Endothelial cell of umbilical vein (primary cell): ENCODE measurements at regions not wholly inside any gene's neighbourhood (a gene's known extent, or its start where the extent isn't known, plus 50 kb on each side); places are given as distances from the start of the nearest gene placed in this dataset.

Experiments
- BruUV-seq: library from RNA; stranded (reverse); fragments of 400-500 nt; replicated peaks from 2 replicates; lab custom pipeline; 2021; lab: Mats Ljungman, UMichigan
- CTCF ChIA-PET: fragments of 300-600, 350-600 bp; sonication (Branson Sonifier 250); formaldehyde crosslinking; loops from one replicate; lab custom pipeline; 2021; ENCODE audit warnings: antibody characterized with exemption, inconsistent platforms; lab: Charles Lee
- POLR2A ChIA-PET: fragments of 300-600, 350-600 bp; sonication (Branson Sonifier 250); formaldehyde crosslinking; loops from one replicate; lab custom pipeline; 2021; ENCODE audit warnings: antibody characterized with exemption, inconsistent platforms; lab: Charles Lee
- DNase-seq: peaks from one replicate; pipeline ENCODE4 v3.0.0-alpha.2; 2011; ENCODE audit warnings: low read depth, low spot score
- FAIRE-seq: peaks from 2 replicates; lab custom pipeline; 2011; peaks lifted over from hg19 to GRCh38; lab: Jason Lieb, UNC
- H2AFZ ChIP-seq: 2 replicates; pipeline ENCODE4 v1.6.0; 2012; ENCODE audit warnings: low read depth, low read length, control low read depth, inconsistent platforms
- H3K27ac ChIP-seq: 2 replicates; pipeline ENCODE4 v1.5.1; 2011; ENCODE audit warnings: low read depth, mild to moderate bottlenecking, control low read depth, low read length, moderate library complexity; ENCODE audit not compliant: insufficient read depth
- H3K27me3 ChIP-seq, 2 experiments: 2 replicates each; pipeline versions ENCODE4 v1.6.0 to v1.6.1; 2011; ENCODE audit warnings: low read length in 2 of 2, mixed read lengths in 1 of 2; ENCODE audit not compliant: control insufficient read depth in 2 of 2, insufficient read depth in 2 of 2
- H3K36me3 ChIP-seq, 2 experiments: 2 replicates in 1 of 2; 3 replicates in 1 of 2; pipeline ENCODE4 v1.5.1; 2011; ENCODE audit warnings: low read length in 2 of 2, mild to moderate bottlenecking in 1 of 2, moderate library complexity in 1 of 2; ENCODE audit not compliant: control insufficient read depth in 2 of 2, insufficient read depth in 2 of 2; ENCODE audit errors: extremely low read depth in 1 of 2
- H3K4me1 ChIP-seq: 3 replicates; pipeline ENCODE4 v1.5.1; 2011; ENCODE audit warnings: mild to moderate bottlenecking, low read length; ENCODE audit not compliant: control insufficient read depth, insufficient read depth; ENCODE audit errors: extremely low read depth
- H3K4me2 ChIP-seq: 2 replicates; pipeline ENCODE4 v1.6.1; 2011; ENCODE audit warnings: low read length, control low read depth, mixed read lengths; ENCODE audit not compliant: insufficient read depth
- H3K4me3 ChIP-seq, 3 experiments: fragments of 200-600 bp in 1 of 3; sonication (generic), shearing (Covaris generic) in 1 of 3; replicated peaks in 1 of 3; 2 replicates each; pipeline ENCODE4 v1.5.1; 2011 to 2016; ENCODE audit warnings: control low read depth in 3 of 3, low read length in 3 of 3, mild to moderate bottlenecking in 2 of 3, inconsistent platforms in 1 of 3, low read depth in 1 of 3, moderate library complexity in 1 of 3; ENCODE audit not compliant: insufficient read depth in 1 of 3
- H3K79me2 ChIP-seq: 2 replicates; pipeline ENCODE4 v1.6.0; 2012; ENCODE audit warnings: low read length, inconsistent platforms; ENCODE audit not compliant: control insufficient read depth, insufficient read depth
- H3K9ac ChIP-seq: replicated peaks from 2 replicates; pipeline ENCODE3; 2011; ENCODE audit warnings: low read length, control low read depth; ENCODE audit not compliant: insufficient read depth; ENCODE audit errors: extremely low read depth
- H3K9me1 ChIP-seq: replicated peaks from 3 replicates; pipeline ENCODE4 v1.6.0; 2011; ENCODE audit warnings: mild to moderate bottlenecking, low read length; ENCODE audit not compliant: control insufficient read depth, insufficient read depth; ENCODE audit errors: extremely low read depth
- H3K9me3 ChIP-seq: replicated peaks from 2 replicates; pipeline ENCODE4 v1.5.1; 2012; ENCODE audit warnings: low read length, inconsistent platforms; ENCODE audit not compliant: control insufficient read depth, insufficient read depth
- H4K20me1 ChIP-seq: replicated peaks from 2 replicates; pipeline ENCODE3; 2011; ENCODE audit warnings: mild to moderate bottlenecking, low read length; ENCODE audit not compliant: control insufficient read depth, insufficient read depth; ENCODE audit errors: extremely low read depth
- CTCF ChIP-seq, 2 donors: IDR thresholded peaks; 1 replicate in 1 of 2; 2 replicates in 1 of 2; pipeline ENCODE4 v1.5.1; 2011; ENCODE audit warnings: low read length in 2 of 2, mild to moderate bottlenecking in 2 of 2, moderate library complexity in 2 of 2, control low read depth in 1 of 2, inconsistent platforms in 1 of 2, low read depth in 1 of 2; ENCODE audit not compliant: insufficient read depth in 1 of 2; ENCODE audit errors: extremely low read depth in 1 of 2
- EZH2 ChIP-seq: IDR thresholded peaks from 2 replicates; pipeline ENCODE4 v1.6.1; 2012; ENCODE audit warnings: borderline replicate concordance, low read depth, mild to moderate bottlenecking, moderate library complexity, low read length, inconsistent platforms; ENCODE audit not compliant: severe bottlenecking
- FOS ChIP-seq: IDR thresholded peaks from 2 replicates; pipeline ENCODE4 v1.6.1; 2011; ENCODE audit warnings: mild to moderate bottlenecking, low read length, moderate library complexity, borderline replicate concordance; ENCODE audit not compliant: insufficient read depth
- GATA2 ChIP-seq: IDR thresholded peaks from 2 replicates; pipeline ENCODE4 v1.7.0; 2011; ENCODE audit warnings: low read depth, mild to moderate bottlenecking, moderate library complexity, mixed read lengths, low read length; ENCODE audit not compliant: insufficient read length, insufficient read depth
- JUN ChIP-seq: IDR thresholded peaks from 2 replicates; pipeline ENCODE4 v1.6.1; 2011; ENCODE audit warnings: borderline replicate concordance, low read depth; ENCODE audit not compliant: insufficient read length, insufficient read depth
- MAX ChIP-seq: IDR thresholded peaks from 2 replicates; pipeline ENCODE4 v1.6.1; 2011; ENCODE audit not compliant: insufficient read depth, insufficient read length
- MYC ChIP-seq: IDR thresholded peaks from one replicate; pipeline ENCODE4 v1.6.1; 2011; ENCODE audit warnings: mild to moderate bottlenecking, low read depth, low read length
- POLR2A ChIP-seq: IDR thresholded peaks from 2 replicates; pipeline ENCODE4 v1.6.1; 2012; ENCODE audit warnings: low read depth, mild to moderate bottlenecking, control low read depth, low read length
- POLR2AphosphoS5 ChIP-seq: IDR thresholded peaks from 2 replicates; pipeline ENCODE4 v1.6.1; 2012; ENCODE audit warnings: low read depth, mild to moderate bottlenecking, control low read depth, low read length, moderate library complexity; ENCODE audit not compliant: insufficient read depth
- dilution Hi-C: fragments of 300-500 bp; cut with MboI; formaldehyde crosslinking; loops from one replicate; pipeline ENCODE4 v1.15.0; 2019; ENCODE audit warnings: low sequenced_read_pairs; ENCODE audit not compliant: extremely low pct_ligation_motif_present
- intact Hi-C: fragments of 100-400 bp; cut with micrococcal nuclease; formaldehyde crosslinking; loops from one replicate; pipeline ENCODE4 v1.10.0; 2022

GRCh38 chr6:86152546-86152945 lies 509.9 kb upstream of the SYNCRIP start:
- no peaks in the 10 kb centered on the region for H3K9me1 ChIP-seq
- intact Hi-C loops (no loop called here), dilution Hi-C loops (no loop called here)
- no peak overlapping the region for H3K4me3 ChIP-seq
- H3K9ac ChIP-seq, result no peak overlapping the region
- no peaks in the 10 kb centered on the region for H3K9me3 ChIP-seq
- no peaks in the 10 kb centered on the region for H3K36me3 ChIP-seq
- H3K27ac ChIP-seq, result no peak overlapping the region
- FAIRE-seq (no peak), DNase-seq (no peak)
- POLR2A ChIA-PET, result no interaction called here
- CTCF ChIA-PET, result no interaction called here
- BruUV-seq, result no TSS peak
- H2AFZ ChIP-seq, result no peak overlapping the region
- H4K20me1 ChIP-seq, result no peaks in the 10 kb centered on the region
- H3K4me1 ChIP-seq, result no peaks in the 10 kb centered on the region
- TF ChIP-seq JUN (no peak), FOS (no peak), POLR2A (no peak), GATA2 (no peak), EZH2 (no peak), MYC (no peak), MAX (no peak), CTCF (IDR thresholded peaks at IDR 0.05; ENCODE audit: extremely low read depth in 1 of 2, insufficient read depth in 1 of 2, low read depth in 1 of 2, low read length in 2 of 2) (no peak), POLR2AphosphoS5 (no peak)
- no peaks in the 10 kb centered on the region for H3K79me2 ChIP-seq
- H3K4me2 ChIP-seq, result no peak overlapping the region
- no peaks in the 10 kb centered on the region for H3K27me3 ChIP-seq
